ENCODE measurements at regions not wholly inside any gene's neighbourhood (a gene's known extent, or its start where the extent isn't known, plus 50 kb on each side); places are given as distances from the start of the nearest gene placed in this dataset.

DNA sequence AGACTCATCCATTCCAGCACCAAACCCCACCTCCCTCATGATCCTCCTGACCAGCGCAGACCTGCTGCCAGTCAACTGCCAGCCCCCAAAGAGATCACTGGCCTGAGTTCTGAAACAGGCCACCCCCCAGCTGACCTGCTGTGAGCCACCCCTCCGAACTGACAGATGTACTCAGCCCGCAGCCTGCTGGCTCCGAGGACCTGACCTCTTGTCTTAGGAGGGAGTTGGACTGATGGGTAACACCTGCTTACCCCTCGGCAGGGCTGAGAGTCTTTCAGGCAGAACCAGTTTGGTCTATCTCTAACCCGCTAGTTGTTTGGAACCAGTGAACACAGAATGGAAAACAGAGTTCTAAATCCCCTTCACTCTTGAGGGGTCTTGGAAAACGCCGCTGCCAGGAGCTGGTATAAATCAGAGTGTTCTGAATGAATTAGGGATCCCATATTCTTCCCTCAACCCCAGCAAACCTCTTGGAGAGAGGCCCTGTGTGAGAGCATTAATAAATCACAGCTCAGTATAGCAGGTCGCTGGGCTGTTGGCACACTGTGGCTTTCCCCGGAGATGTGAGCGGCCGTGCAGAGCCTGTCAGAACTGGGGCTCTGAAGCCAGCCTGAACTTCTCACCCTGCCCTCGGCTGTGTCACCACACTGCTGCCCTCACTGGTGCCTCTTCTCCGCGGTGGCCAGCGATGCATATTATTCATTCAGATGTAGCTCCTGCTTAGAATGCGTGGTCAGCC, 165.1 kb upstream of the NCAM1 start:
- no peak for DNase-seq

GRCh38 chr11:112797092-112797491, 164.1 kb upstream of the NCAM1 start:
- no peak for DNase-seq

DNA sequence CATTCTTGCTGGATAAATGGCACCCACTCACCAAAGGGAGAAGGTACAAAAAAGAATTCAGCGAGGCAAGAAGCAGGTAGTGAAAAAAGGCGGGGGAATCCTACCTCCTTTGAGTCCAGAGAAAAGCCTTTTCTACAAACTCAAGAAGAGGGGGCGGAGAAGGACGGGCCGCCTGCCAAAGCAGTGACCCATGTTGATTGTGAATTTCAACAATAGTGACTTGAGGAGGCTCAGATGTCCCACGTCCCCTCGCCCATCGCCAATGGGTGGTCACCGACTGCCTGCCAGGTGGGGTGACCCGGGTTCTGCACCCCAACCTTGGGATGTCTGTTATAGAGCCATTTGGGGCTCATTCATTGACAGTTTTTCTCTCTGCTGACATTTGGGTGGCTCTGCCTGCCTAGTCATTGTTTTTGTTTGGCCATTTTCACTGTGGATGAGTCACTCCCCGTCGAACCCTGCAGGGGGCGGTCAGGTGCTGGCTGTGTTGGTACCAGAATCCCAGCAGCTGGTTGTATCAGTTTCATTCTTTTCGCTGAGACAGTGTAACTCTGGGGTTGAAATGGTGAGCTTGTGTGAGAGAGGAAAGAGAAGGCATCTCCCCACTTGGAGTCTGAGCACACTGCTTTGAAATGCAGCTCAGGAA, 163.4 kb upstream of the NCAM1 start:
- no peak for DNase-seq

- DNase-seq: no peak
These were observed 160.0 kb upstream of the NCAM1 start for GRCh38 chr11:112801025-112801816.

- DNase-seq: no peak
These were observed 159.5 kb upstream of the NCAM1 start for GRCh38 chr11:112801817-112802088.

GRCh38 chr11:112805658-112806057, 155.6 kb upstream of the NCAM1 start:
- no peak for DNase-seq

DNA sequence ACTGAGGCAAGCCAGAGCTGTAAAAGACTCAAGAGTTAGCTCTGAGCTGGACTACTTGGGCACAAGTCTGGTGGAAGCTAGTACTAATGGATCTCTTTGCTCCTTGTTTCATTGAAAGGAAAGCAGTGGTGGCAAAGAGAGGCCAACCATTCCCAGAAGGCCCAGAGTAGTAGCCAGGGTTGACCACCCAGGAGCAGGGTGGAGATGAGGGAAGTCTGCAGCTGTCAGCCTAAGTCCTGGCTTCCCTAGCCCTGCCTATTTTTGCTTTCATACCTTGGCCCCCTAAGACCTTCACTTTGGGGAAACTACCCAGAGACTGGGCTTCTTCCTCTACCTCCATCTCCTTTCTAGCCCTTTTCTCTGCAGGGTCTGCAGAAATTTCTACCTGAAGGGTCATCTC, 155.0 kb upstream of the NCAM1 start:
- no peak for DNase-seq

DNA sequence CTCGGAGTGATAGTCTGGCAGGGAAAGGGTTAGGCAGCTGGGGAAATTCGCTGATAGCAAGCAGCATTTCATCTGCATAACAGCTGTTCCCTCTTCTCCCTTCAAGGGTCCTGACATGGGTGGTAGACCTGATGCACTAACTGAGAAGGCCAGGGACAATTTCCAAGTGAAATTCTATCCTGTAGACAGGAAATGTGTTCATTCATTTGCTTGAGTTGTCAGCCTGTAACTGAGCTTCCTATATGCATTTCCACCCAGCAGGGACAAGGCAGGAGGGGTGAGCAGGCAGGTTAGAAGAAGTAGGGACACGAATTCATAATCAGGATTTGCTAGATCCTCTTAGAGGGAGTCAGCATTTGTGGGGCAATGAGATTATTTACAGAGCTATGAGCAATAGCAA, 154.3 kb upstream of the NCAM1 start:
- no peak for DNase-seq

GRCh38 chr11:112809429-112809828, 151.8 kb upstream of the NCAM1 start:
- DNase-seq: no peak

DNA sequence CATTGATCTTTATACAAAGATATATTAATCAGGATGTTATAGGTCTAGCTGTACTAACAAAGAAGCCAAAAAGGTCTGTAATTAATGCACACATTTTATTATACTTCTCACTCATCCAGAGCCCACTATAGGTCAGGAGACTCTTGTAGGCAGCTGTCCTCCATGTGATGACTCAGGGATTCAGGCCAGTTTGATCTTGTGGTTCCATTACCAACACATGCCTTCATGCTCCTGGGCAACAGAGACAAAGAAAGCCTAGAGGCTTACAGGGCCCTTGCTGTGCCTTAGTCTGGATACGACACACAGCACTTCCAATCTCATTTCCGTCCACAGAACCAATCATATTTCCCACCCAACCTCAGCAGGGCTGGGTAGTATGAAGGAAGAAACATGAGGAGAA, 150.3 kb upstream of the NCAM1 start:
- DNase-seq: no peak

DNA sequence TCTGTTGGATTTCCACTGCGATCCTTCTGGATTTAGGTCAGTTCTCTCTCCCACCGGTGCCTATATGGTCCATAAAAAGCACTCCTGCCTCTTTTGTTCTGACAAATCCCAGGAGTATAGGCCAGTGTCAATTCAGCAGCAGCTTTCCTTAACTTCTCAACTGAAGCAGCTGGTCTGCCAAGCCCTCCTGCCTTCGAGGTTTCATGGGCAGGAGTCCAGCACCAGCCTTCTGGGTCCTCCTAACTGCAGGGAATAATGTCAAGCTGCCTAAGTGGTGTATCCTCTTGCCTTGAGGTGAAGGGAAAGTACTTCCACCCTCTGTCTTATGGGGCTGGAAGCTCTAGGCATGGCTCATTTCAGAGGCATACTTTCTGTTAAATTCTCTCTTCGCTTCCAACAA, 149.4 kb upstream of the NCAM1 start:
- DNase-seq: no peak

DNA sequence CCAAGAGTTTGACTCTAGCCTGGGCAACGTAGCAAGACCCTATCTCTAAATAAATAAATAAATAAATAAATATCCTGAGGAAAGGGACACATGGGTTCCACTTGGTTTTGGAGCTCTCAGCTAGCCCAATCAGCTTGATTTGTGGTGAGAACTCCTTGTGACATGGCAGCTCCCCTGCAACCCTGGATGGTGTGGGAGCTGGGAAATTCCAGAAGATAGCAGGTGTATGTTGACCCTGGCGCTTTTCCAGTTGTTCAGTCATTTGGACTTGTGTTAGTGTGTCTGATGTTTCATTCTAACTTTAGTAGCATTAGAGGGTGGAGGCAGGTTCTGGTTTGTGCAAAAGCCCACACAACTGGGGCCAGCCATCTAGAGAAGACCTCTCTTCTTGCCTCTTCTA, 148.5 kb upstream of the NCAM1 start:
- no peak for DNase-seq

- DNase-seq: no peak
These were observed 147.1 kb upstream of the NCAM1 start for GRCh38 chr11:112814168-112814567.

DNA sequence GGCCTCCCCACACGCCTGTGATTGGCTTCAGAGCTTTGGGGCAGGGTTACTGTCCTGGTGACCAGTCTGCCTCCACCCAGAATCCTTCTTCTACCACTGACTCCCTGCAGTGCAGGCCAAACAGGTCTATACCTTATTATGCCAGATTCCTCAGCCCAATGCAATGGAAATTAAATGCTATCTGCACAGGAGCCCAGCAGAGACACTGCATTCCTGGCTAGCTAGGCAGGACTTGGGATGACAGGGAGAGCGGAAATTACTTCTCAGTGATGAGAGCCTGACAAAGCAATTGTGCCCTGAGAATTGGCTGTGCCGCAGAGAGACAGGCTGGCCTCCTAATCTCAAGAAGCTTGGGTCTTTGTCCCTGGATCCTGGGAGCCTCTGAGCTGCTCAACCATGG, 143.8 kb upstream of the NCAM1 start:
- no peak for DNase-seq

DNA sequence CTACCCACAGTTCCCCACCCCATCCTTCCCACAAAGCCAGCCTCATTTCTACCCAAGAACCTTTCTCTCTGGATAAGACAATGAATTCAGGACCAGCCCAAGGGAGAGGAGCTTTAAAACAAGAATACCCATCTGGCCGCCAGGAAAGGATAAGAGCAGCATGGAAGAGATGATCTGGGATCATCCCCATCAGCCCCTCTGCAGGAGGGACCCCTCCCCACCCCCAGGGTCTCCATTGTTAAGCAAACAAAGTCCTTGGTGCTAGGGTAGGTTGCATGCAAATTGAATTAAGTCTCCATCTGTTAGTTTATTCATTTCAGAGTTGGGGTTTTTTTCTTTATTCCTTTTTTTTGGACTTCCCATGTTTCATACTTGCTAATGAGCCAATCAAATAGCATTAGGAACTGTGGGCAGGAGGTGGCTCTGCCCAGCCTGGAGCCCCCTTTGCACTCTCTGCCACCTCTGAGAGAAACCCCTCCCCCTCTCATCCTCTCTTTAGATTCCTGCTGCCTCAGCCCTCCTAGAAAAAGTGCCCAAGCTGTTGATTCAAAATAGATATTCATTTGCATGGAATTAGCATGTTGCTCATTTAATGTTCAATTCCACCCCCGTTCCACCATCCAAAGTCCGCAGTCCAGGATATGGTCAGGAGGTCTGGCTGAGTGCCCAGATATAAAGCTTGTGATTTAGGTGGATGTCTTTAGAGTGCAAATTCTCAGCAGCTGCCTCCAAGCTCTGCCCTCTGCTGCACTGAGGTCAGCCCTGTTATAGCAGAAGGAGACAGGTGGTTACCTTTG, 138.5 kb upstream of the NCAM1 start:
- DNase-seq: no peak

DNA sequence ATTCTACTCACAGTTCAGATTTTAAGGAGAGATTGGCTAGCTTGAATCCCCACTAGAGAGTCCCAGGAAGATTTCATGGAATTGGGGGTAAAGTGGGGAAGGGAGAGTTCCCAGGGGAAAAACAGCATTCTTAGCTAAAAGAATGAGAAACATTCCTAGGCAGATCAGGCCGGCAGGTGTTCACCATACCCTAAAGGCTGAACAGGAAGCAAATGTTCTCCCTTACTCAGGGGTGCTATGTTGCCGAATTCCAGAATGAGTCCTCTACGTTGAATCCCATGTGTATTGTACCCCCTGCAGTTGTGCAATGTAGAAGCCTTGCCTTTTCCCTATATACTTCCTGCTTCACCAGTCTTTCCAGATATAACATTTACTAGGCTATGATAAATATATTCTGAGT, 135.2 kb upstream of the NCAM1 start:
- DNase-seq: no peak

- DNase-seq: no peak
These were observed 134.4 kb upstream of the NCAM1 start for GRCh38 chr11:112826788-112827187.

GRCh38 chr11:112828421-112828820, 132.8 kb upstream of the NCAM1 start:
- DNase-seq: no peak

- DNase-seq: no peak
These were observed 131.1 kb upstream of the NCAM1 start for GRCh38 chr11:112829971-112830654.

DNA sequence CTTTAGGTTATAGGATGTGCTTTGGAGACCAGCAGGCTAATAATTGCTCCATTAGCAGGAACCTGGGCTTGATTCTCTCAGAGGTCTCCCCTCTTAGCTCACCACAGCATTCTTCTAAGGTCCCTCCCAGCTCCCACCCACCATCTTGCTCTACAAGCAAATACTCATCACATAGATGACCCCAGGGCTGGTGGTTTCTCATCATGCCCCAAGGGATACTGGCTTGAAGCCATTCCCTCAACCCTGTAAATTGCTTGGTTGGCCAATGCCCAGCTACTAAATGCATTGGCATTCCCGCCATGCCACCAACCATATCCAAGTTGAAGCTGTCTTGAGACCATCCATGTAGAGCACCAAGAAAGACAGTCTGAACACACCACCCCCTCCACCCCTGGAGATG, 130.2 kb upstream of the NCAM1 start:
- no peak for DNase-seq

- DNase-seq: no peak
These were observed 129.1 kb upstream of the NCAM1 start for GRCh38 chr11:112831969-112832766.

- no peak for DNase-seq
These were observed 126.9 kb upstream of the NCAM1 start for GRCh38 chr11:112834277-112834755.

All from activated effector memory CD4-positive, alpha-beta T cell treated with anti-CD3 and anti-CD28 coated beads, Interleukin-2, amount 50 U/mL, for 16 hours (primary cell).